SK-N-SH (cell line): ENCODE measurements at regions not wholly inside any gene's neighbourhood (a gene's known extent, or its start where the extent isn't known, plus 50 kb on each side); places are given as distances from the start of the nearest gene placed in this dataset.

Source experiments
- CTCF ChIP-seq: fragments of 200-600 bp; sonication (generic); IDR thresholded peaks from 2 replicates; pipeline ENCODE4 v1.6.1; 2017; ENCODE audit warnings: antibody characterized with exemption, mild to moderate bottlenecking, moderate library complexity
- MAX ChIP-seq: IDR thresholded peaks from 2 replicates; pipeline ENCODE4 v1.4.0; 2012; ENCODE audit warnings: low read depth
- POLR2AphosphoS5 ChIP-seq: IDR thresholded peaks from 2 replicates; pipeline ENCODE4 v1.6.1; 2012; ENCODE audit warnings: low read depth, low read length
- RAD21 ChIP-seq: IDR thresholded peaks from 2 replicates; pipeline ENCODE4 v1.6.1; 2012; ENCODE audit warnings: mild to moderate bottlenecking, low read length
- REST ChIP-seq: IDR thresholded peaks from 2 replicates; pipeline ENCODE4 v1.6.1; 2012; ENCODE audit warnings: mild to moderate bottlenecking, low read depth, low read length, moderate library complexity
- TEAD4 ChIP-seq: IDR thresholded peaks from 2 replicates; pipeline ENCODE4 v1.4.0; 2012; ENCODE audit warnings: mild to moderate bottlenecking, borderline replicate concordance; ENCODE audit not compliant: insufficient read depth
- YY1 ChIP-seq: IDR thresholded peaks from 2 replicates; pipeline ENCODE4 v1.4.0; 2012; ENCODE audit warnings: low read depth, mild to moderate bottlenecking

DNA sequence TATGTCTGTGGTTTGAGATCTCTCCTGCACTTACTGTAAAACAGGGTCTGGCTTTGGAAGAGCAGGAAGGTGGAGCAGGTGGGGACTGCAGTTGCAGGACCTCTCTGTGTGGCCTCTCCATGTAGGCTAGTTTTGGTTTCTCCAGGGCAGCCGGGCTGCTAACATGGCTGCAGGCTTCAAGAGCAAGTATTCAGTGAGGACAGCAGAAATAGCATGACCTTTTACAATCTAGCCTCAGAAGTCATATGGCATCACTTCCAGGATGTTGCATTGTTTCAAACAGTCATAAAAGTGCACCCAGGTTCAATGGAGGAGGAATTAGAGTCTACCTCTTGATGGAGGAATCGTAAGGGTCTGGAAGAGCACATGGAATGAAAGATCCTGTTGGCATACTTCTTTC, 728.7 kb downstream of the NTRK3 start:
- no peak for TF ChIP-seq RAD21
- TF ChIP-seq MAX = no peak
- no peak for TF ChIP-seq CTCF
- TF ChIP-seq YY1 = no peak
- TF ChIP-seq POLR2AphosphoS5 = no peak
- no peak for TF ChIP-seq TEAD4
- no peak for TF ChIP-seq REST
